ENCODE measurements at regions not wholly inside any gene's neighbourhood (a gene's known extent, or its start where the extent isn't known, plus 50 kb on each side); places are given as distances from the start of the nearest gene placed in this dataset.
"Not testable (repeated sequence)": the region's sequence is repeated elsewhere in the genome, so short reads cannot be mapped to it uniquely, and the experiment has no call there.

DNA sequence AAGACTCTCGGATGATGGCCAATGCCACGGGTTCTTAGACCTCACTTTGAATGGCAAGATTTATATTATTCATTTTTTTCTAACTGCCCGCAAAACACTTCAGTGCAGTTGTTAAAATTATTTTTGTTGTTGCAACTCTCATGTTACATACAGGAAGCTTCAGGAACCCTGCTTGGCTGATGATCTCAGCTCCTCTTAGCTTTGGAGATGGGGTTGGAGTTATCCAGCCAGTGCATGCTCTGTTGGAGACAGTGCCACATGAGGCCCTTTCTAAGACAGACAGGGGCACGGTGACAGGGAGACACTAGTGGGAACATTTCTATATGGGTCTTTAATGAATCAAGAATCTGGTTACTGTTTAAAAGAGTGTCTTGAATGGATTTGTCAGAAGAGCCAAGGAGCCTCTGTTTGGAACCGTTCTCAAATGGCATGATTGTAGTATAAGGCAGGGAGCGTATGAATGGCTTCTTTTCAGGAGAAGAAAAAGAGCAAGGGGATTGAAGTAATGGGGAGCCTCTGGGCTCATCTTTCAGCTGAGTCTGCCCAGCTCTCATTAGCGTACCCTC, 61.9 kb upstream of the ENPP6 start:
- peaks cover 18% of the 10 kb centered on the region for H3K9me3 Mint-ChIP-seq
- H3K27me3 Mint-ChIP-seq, result no peaks in the 10 kb centered on the region
- peaks cover 7% of the 10 kb centered on the region for H3K36me3 Mint-ChIP-seq
- intact Hi-C loops (cut with micrococcal nuclease), result loop anchor here (1.0 to 5.0 kb wide), 3 partner anchors 9 to 453 kb away; partner anchors contain the start of genes CASP3, CENPU and PRIMPOL
- peaks cover 70% of the 10 kb centered on the region for H3K4me1 Mint-ChIP-seq (ENCODE audit: low read depth)
- H3K4me3 Mint-ChIP-seq, result no peak overlapping the region
- DNase-seq, result no peak
- ChIA-PET CTCF (interaction anchor here (1.0 to 6.0 kb wide), 5 partner anchors 11 to 141 kb away, joined by 3 to 78 read pairs (median 7); no protein-coding TSS in a partner anchor), POLR2A (interaction anchor here (2.4 to 5.0 kb wide), 4 partner anchors 11 to 234 kb away, joined by 11 to 65 read pairs (median 18); partner anchors contain the start of gene IRF2)
- H3K27ac Mint-ChIP-seq, result peak overlapping the region; percentile 63

DNA sequence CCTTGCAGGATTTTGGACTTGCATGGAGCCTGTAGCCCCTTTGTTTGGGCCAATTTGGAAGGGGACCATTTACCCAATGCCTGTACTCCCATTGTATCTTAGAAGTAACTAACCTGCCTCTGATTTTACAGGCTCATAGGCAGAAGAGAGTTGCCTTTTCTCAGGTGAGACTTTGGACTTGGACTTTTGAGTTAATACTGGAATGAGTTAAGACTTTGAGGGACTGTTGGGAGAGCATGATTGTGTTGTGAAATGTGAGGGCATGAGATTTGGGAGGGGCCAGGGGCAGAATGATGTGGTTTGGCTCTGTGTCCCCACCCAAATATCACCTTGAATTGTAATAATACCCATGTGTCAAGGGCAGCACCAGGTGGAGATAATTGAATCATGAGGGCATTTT, 60.1 kb upstream of the ENPP6 start:
- H3K36me3 Mint-ChIP-seq; H3K27ac Mint-ChIP-seq; H3K4me3 Mint-ChIP-seq; H3K27me3 Mint-ChIP-seq; CTCF ChIA-PET; POLR2A ChIA-PET; DNase-seq; intact Hi-C loops (cut with micrococcal nuclease): not testable (repeated sequence)
- H3K9me3 Mint-ChIP-seq, result peaks cover 18% of the 10 kb centered on the region
- peaks cover 71% of the 10 kb centered on the region for H3K4me1 Mint-ChIP-seq (ENCODE audit: low read depth)

DNA sequence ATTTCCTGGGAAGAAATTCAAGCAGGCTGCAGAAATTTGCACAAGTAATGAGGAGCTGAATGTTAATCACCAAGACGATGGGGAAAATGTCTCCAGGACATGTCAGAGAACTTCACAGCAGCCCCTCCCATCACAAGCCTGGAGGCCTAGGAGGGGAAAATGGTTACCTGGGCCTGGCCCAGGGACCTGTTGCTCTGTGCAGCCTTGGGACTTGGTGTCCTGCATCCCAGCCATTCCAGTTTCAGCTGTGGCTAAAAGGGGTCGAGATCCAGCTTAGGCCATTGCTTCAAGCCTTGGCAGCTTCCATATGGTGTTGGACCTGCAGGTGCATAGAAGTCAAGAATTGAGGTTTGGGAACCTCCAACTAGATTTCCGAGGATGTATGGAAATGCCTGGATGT, 59.3 kb upstream of the ENPP6 start:
- POLR2A ChIA-PET; H3K27me3 Mint-ChIP-seq; DNase-seq; H3K36me3 Mint-ChIP-seq; H3K4me3 Mint-ChIP-seq; H3K27ac Mint-ChIP-seq; intact Hi-C loops (cut with micrococcal nuclease): not testable (repeated sequence)
- Mint-ChIP-seq H3K4me1 (ENCODE audit: low read depth) (peaks cover 67% of the 10 kb centered on the region), H3K9me3 (peaks cover 18% of the 10 kb centered on the region)
- CTCF ChIA-PET, result interaction anchor here (0.6 kb wide), 1 partner anchor 972 kb away, joined by 3 read pairs; no protein-coding TSS in a partner anchor

DNA sequence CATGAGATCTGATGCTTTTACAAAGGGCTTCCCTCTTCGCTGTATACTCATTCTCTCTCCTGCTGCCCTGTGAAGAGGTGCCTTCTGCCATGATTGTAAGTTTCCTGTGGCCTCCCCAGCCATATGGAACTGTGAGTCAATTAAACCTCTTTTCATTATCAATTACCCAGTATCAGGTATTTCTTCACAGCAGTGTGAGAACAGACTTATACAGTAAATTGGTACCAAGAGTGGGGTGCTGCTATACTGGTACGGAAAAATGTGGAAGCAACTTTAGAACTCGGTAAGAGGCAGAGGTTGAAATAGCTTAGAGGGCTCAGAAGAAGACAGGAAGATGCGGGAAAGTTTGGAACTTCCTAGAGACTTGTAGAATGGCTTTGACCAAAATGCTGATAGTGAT, 58.7 kb upstream of the ENPP6 start:
- peaks cover 18% of the 10 kb centered on the region for H3K9me3 Mint-ChIP-seq
- DNase-seq; H3K4me3 Mint-ChIP-seq; intact Hi-C loops (cut with micrococcal nuclease); H3K27ac Mint-ChIP-seq; POLR2A ChIA-PET; H3K36me3 Mint-ChIP-seq; H3K27me3 Mint-ChIP-seq: not testable (repeated sequence)
- peaks cover 60% of the 10 kb centered on the region for H3K4me1 Mint-ChIP-seq (ENCODE audit: low read depth)
- CTCF ChIA-PET, result interaction anchor here (0.6 kb wide), 1 partner anchor 972 kb away, joined by 3 read pairs; no protein-coding TSS in a partner anchor

DNA sequence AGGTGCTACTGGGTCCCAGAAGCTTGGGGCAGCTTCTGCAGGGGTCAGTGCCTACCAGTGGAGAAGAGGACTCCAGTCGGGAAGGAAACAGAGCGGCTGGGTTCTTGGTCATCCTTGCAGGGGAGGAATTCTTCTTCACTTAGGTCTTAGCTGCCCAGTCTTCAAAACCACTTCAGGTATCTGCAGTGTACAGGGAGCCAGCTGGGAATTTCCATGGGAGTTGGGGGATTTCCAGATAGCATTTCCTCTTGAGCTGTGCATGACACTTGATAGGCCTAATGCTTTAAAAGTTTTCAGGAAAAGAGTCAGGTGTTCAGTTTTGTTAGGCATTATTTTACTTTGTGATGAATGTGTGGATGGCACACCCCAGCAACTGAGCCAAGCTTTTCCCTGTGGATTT, 58.1 kb upstream of the ENPP6 start:
- Mint-ChIP-seq H3K4me1 (ENCODE audit: low read depth) (peaks cover 57% of the 10 kb centered on the region), H3K27ac (no peak overlapping the region), H3K27me3 (no peaks in the 10 kb centered on the region), H3K36me3 (peaks cover 7% of the 10 kb centered on the region), H3K4me3 (no peak overlapping the region), H3K9me3 (peaks cover 18% of the 10 kb centered on the region)
- ChIA-PET POLR2A (interaction anchor here (0.7 kb wide), 1 partner anchor 38 kb away, joined by 3 read pairs; no protein-coding TSS in a partner anchor), CTCF (no interaction called here)
- intact Hi-C loops (cut with micrococcal nuclease), result no loop called here
- no peak for DNase-seq

DNA sequence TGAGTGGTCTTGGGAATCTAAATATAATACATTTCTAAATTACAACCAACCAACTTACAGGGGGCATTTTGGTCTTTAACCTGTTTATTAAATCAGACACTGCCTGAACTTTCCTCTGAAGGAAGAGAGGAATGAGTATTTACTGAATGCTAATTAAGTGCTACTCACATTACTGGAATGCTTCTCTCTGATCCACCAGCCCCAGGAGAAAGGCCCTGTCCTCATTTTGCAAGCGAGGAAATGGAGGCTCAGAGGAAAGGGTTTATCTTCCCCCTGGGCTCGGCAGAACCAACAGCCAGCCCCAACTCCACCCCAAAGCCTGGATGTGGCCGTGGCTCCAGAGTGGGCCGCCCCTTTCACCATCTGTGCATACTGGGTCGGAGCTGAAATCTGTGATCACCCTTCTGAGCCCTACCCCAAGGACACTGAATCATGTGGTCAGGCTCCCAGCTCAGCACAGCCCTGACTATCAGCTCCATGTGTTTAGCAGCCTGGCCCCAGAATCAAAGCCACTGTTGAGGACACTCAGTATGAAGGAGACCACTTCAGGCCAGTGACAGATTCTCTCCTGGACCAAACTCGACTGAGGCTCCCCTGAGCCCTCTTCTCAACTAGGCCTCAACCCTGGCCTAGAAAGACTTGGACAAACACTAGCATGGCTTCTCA, 56.7 kb upstream of the ENPP6 start:
- H3K27ac Mint-ChIP-seq, result no peak overlapping the region
- DNase-seq, result no peak
- H3K36me3 Mint-ChIP-seq, result peaks cover 7% of the 10 kb centered on the region
- H3K27me3 Mint-ChIP-seq, result no peaks in the 10 kb centered on the region
- no peak overlapping the region for H3K4me3 Mint-ChIP-seq
- POLR2A ChIA-PET, result interaction anchor here (1.0 to 1.8 kb wide), 3 partner anchors 8 to 240 kb away, joined by 5 to 13 read pairs (median 6); no protein-coding TSS in a partner anchor
- H3K4me1 Mint-ChIP-seq (ENCODE audit: low read depth), result peaks cover 57% of the 10 kb centered on the region
- CTCF ChIA-PET, result interaction anchor here (0.7 to 3.1 kb wide), 4 partner anchors 8 to 185 kb away, joined by 3 to 21 read pairs (median 7); no protein-coding TSS in a partner anchor
- H3K9me3 Mint-ChIP-seq, result peaks cover 18% of the 10 kb centered on the region
- intact Hi-C loops (cut with micrococcal nuclease), result no loop called here

DNA sequence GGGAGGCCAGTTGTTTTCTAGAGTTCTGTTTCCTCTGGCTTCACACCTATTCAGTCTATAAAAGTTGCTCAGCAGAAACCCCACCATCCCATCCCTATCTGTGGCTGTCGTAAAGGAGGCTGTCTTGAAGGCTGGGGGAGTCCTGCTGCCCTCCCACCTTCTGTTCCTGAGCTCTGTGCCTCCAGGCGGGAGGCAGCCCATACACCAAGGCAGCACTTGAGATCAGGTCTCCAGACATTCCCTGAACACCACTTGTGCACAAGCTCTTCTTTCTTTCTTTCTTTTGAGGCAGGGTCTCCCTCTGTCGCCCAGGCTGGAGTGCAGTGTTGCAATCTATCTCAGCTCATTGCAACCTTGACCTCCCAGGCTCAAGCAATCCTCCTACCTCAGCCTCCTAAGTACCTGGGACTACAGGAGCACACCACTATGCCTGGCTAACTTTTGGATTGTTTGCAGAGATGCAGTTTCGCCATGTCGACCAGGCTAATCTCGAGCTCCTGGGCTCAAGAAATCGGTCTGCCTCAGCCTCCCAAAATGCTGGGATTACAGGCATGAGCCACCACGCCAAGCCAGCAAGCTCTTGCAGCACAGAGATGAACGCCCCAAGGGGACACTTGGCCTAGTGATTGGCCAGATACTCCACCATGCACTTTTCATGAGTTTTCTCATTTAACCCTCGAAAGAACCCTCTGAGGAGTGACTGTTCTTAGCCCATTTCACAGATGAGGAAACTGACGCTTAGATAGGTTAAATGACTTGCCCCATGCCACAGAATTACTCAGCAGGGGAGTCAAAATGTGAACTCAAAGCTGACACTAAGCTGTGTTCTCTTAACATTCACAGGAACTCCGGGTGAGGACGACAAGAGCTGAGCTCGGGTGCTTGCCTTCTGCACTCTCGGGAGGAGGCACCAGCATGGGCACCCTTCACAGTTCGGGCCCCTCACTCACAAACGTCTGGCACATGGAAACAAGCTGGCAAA, 55.8 kb upstream of the ENPP6 start:
- H3K4me3 Mint-ChIP-seq, result no peak overlapping the region
- peaks cover 64% of the 10 kb centered on the region for H3K4me1 Mint-ChIP-seq (ENCODE audit: low read depth)

DNA sequence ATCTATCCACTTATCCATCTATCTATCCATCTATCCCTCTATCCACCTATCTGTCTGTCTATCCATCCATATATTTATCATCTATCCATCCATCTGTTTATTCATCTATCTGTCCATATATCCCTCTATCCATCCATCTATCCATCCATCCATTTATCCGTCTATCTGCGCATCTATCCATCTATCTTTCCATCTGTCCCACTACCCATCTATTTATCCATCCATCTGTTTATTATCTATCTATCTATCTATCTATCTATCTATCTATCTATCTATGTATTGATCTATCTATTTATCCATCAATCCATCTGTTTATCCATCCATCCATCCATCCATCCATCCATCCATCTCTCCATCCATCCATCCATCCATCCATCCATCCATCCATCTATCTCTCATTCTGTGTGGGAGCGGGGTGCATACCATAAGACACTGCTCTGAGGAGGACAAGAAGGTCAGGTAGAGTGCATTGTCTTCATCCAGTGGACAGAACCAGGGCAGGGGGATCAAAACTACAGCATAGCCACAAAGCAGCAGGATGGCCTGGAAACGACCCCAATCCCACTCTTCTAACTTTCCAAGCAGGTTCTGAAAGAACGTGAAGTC, 53.2 kb upstream of the ENPP6 start:
- intact Hi-C loops (cut with micrococcal nuclease), result no loop called here
- CTCF ChIA-PET, result no interaction called here
- DNase-seq, result no peak
- POLR2A ChIA-PET, result interaction anchor here (4.1 kb wide), 1 partner anchor 11 kb away, joined by 65 read pairs; no protein-coding TSS in a partner anchor
- peaks cover 72% of the 10 kb centered on the region for H3K4me1 Mint-ChIP-seq (ENCODE audit: low read depth)
- peak overlapping the region; percentile 4 for H3K27ac Mint-ChIP-seq
- no peak overlapping the region for H3K4me3 Mint-ChIP-seq
- H3K27me3 Mint-ChIP-seq, result no peaks in the 10 kb centered on the region
- peaks cover under 1% of the 10 kb centered on the region for H3K9me3 Mint-ChIP-seq
- no peaks in the 10 kb centered on the region for H3K36me3 Mint-ChIP-seq

More for the DNA sequence above, 55.8 kb upstream of the ENPP6 start:
- no peaks in the 10 kb centered on the region for H3K27me3 Mint-ChIP-seq
- POLR2A ChIA-PET, result interaction anchor here (0.9 to 1.8 kb wide), 6 partner anchors 8 to 241 kb away, joined by 3 to 13 read pairs (median 5); no protein-coding TSS in a partner anchor
- intact Hi-C loops (cut with micrococcal nuclease), result no loop called here
- peak overlapping the region; percentile 58 for H3K27ac Mint-ChIP-seq
- DNase-seq, result peak; percentile 64
- CTCF ChIA-PET, result interaction anchor here (0.7 to 3.1 kb wide), 5 partner anchors 9 to 240 kb away, joined by 3 to 21 read pairs (median 3); no protein-coding TSS in a partner anchor
- peaks cover 7% of the 10 kb centered on the region for H3K36me3 Mint-ChIP-seq
- peaks cover 18% of the 10 kb centered on the region for H3K9me3 Mint-ChIP-seq

DNA sequence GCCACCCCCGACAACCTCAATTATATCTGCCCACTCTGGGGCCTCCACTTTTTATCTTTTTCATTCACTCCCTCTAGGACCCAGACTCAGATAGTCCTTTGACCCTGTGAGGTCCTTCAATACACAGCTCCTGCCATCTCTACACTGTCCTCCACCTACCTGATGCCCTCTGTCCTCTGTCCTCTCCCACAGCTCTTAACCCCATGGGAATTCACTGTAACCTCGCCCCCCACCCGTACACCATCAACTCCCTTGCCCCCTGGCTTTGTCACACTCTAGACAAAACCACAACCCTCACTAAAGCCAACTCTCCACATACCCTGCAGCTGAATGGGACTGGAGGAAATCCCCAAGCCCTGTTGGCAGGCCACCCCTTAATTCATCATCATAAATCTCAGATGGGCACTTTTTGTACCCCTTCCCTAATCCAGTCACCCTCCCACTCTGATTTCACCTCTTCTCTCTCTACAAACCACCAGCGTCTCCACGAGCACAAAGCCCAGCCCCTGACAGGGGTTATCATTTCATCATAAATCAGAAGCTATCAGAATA, 52.3 kb upstream of the ENPP6 start:
- H3K4me1 Mint-ChIP-seq (ENCODE audit: low read depth), result peaks cover 79% of the 10 kb centered on the region
- DNase-seq, result no peak
- ChIA-PET CTCF (interaction anchor here (3.7 kb wide), 1 partner anchor 12 kb away, joined by 56 read pairs; no protein-coding TSS in a partner anchor), POLR2A (interaction anchor here (1.0 to 4.1 kb wide), 4 partner anchors 12 to 205 kb away, joined by 4 to 65 read pairs (median 17); partner anchors contain the start of gene IRF2)
- peak overlapping the region; percentile 52 for H3K27ac Mint-ChIP-seq
- H3K36me3 Mint-ChIP-seq, result no peaks in the 10 kb centered on the region
- H3K9me3 Mint-ChIP-seq, result no peaks in the 10 kb centered on the region
- intact Hi-C loops (cut with micrococcal nuclease), result loop anchor here (2.0 to 10.0 kb wide), 3 partner anchors 41 to 715 kb away; partner anchors contain the start of gene ACSL1
- no peak overlapping the region for H3K4me3 Mint-ChIP-seq
- H3K27me3 Mint-ChIP-seq, result no peaks in the 10 kb centered on the region

DNA sequence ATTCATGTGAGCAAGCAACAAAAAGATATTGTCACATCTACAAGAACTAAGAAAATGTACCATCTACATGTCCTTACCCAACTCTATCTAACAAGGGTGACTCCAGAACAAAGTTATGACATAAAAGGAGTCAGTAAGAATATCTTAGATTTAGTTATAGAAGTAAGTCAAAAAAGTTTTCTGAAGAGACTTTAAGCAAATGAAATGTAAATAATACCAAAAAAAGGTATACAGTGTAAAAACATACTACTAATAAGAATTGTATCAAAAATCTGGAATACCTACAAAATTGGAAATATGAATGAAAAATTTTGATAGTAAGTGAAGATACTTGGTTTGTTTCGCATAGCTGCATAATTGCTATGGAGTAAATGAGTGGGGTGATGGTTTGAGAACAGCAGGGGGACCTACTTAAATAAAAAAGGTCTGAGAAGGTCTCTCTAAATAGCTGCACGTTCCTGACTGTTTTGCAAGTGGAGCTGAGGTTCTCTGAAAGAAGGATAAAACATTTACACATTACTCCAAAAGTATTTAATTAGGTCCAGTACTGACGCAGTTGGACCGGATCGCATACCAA, 51.0 kb upstream of the ENPP6 start:
- H3K9me3 Mint-ChIP-seq, result no peaks in the 10 kb centered on the region
- no peaks in the 10 kb centered on the region for H3K36me3 Mint-ChIP-seq
- peak overlapping the region; percentile 91 for H3K27ac Mint-ChIP-seq
- ChIA-PET POLR2A (interaction anchor here (0.6 to 4.1 kb wide), 11 partner anchors 13 to 465 kb away, joined by 3 to 65 read pairs (median 6); partner anchors contain the start of genes CASP3, CENPU, IRF2 and PRIMPOL), CTCF (interaction anchor here (1.0 to 3.7 kb wide), 13 partner anchors 10 to 381 kb away, joined by 3 to 56 read pairs (median 4); partner anchors contain the start of genes CASP3 and PRIMPOL)
- no peaks in the 10 kb centered on the region for H3K27me3 Mint-ChIP-seq
- H3K4me3 Mint-ChIP-seq, result peak overlapping the region; percentile 63
- peaks cover 75% of the 10 kb centered on the region for H3K4me1 Mint-ChIP-seq (ENCODE audit: low read depth)
- no peak for DNase-seq
- intact Hi-C loops (cut with micrococcal nuclease), result loop anchor here (1.0 to 10.0 kb wide), 11 partner anchors 14 to 716 kb away; partner anchors contain the start of genes ACSL1 and IRF2
